Right atrium auricular region (tissue), 2 donors: ENCODE measurements at regions not wholly inside any gene's neighbourhood (a gene's known extent, or its start where the extent isn't known, plus 50 kb on each side); places are given as distances from the start of the nearest gene placed in this dataset.

ENCODE experiments used
- DNase-seq: peaks from one replicate; pipeline ENCODE4 v3.0.0-alpha.2; 2019; ENCODE audit warnings: low spot score
- H3K27ac ChIP-seq, 2 donors: fragments of 200-600 bp; sonication (generic); 1 replicate in 1 of 2; 2 replicates in 1 of 2; pipeline ENCODE4 v1.5.1; 2016 to 2019
- H3K27me3 ChIP-seq, 2 donors: fragments of 200-600 bp; sonication (generic); one replicate each; pipeline versions ENCODE4 v1.5.1 to v1.6.0; 2017 to 2019
- H3K36me3 ChIP-seq: fragments of 200-600 bp; sonication (generic); one replicate; pipeline ENCODE4 v1.5.1; 2016
- H3K4me1 ChIP-seq, 2 donors: fragments of 200-600 bp; sonication (generic); one replicate each; pipeline versions ENCODE4 v1.5.1 to v1.6.0; 2017 to 2019
- H3K4me3 ChIP-seq, 2 donors: fragments of 200-600 bp; sonication (generic); 1 replicate in 1 of 2; 2 replicates in 1 of 2; pipeline ENCODE4 v1.5.1; 2017 to 2019; ENCODE audit warnings: mild to moderate bottlenecking in 1 of 2, moderate library complexity in 1 of 2
- H3K9me3 ChIP-seq, 2 donors: fragments of 200-600 bp; sonication (generic); one replicate each; pipeline ENCODE4 v1.5.1; 2019
- CTCF ChIP-seq, 2 donors: fragments of 200-600 bp; sonication (generic); IDR thresholded peaks; one replicate each; pipeline ENCODE4 v1.5.1; 2019; ENCODE audit warnings: antibody characterized with exemption in 2 of 2

- no peak for DNase-seq
- no peak overlapping the region for H3K4me3 ChIP-seq
- H3K27me3 ChIP-seq: no peaks in the 10 kb centered on the region
- no peaks in the 10 kb centered on the region for H3K36me3 ChIP-seq
- H3K27ac ChIP-seq: no peak overlapping the region
- H3K9me3 ChIP-seq: peaks cover 0 to 6% of the 10 kb centered on the region in 2 donors
- H3K4me1 ChIP-seq: no peaks in the 10 kb centered on the region
- no peak for TF ChIP-seq CTCF (IDR thresholded peaks at IDR 0.05)
These were observed 463.1 kb upstream of the CDH10 start for GRCh38 chr5:25107853-25108252.

- no peaks in the 10 kb centered on the region for H3K27me3 ChIP-seq
- H3K36me3 ChIP-seq: no peaks in the 10 kb centered on the region
- no peak overlapping the region for H3K27ac ChIP-seq
- no peak for TF ChIP-seq CTCF (IDR thresholded peaks at IDR 0.05)
- no peaks in the 10 kb centered on the region for H3K9me3 ChIP-seq
- DNase-seq: no peak
- H3K4me1 ChIP-seq: no peaks in the 10 kb centered on the region
- H3K4me3 ChIP-seq: no peak overlapping the region
These were observed 454.8 kb upstream of the CDH10 start for GRCh38 chr5:25099538-25099937.

GRCh38 chr5:25095261-25095660 is 450.5 kb upstream of the CDH10 start:
- no peak for DNase-seq
- H3K4me1 ChIP-seq: no peaks in the 10 kb centered on the region
- no peaks in the 10 kb centered on the region for H3K9me3 ChIP-seq
- H3K36me3 ChIP-seq: no peaks in the 10 kb centered on the region
- no peak for TF ChIP-seq CTCF (IDR thresholded peaks at IDR 0.05)
- H3K4me3 ChIP-seq: no peak overlapping the region
- no peaks in the 10 kb centered on the region for H3K27me3 ChIP-seq
- no peak overlapping the region for H3K27ac ChIP-seq

- no peak for TF ChIP-seq CTCF (IDR thresholded peaks at IDR 0.05)
- Histone ChIP-seq H3K27ac (no peak overlapping the region), H3K36me3 (no peaks in the 10 kb centered on the region), H3K4me1 (no peaks in the 10 kb centered on the region), H3K9me3 (no peaks in the 10 kb centered on the region), H3K4me3 (no peak overlapping the region), H3K27me3 (no peaks in the 10 kb centered on the region)
- DNase-seq: no peak
These were observed 449.4 kb upstream of the CDH10 start for GRCh38 chr5:25094219-25094618.

DNA sequence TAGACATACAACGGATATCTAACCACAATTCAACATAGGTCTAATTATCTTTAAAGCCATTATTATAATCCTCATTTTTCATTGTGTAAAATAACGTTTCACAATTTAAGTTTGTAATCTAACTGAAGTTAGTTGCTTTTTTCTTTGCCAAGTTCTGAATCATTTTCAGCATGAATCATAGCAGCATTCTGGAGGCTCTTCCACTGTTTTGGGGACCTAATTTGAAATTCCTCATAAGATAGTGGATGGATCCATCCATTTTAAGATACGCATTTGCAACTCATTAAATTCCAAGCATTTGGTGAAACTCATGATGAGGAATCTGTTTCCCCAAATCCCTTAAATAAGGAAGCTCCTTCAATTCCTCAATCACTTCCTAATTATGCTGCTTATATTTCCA is 447.1 kb upstream of the CDH10 start:
- Histone ChIP-seq H3K4me1 (no peaks in the 10 kb centered on the region), H3K27me3 (no peaks in the 10 kb centered on the region), H3K36me3 (no peaks in the 10 kb centered on the region), H3K4me3 (no peak overlapping the region), H3K27ac (no peak overlapping the region), H3K9me3 (no peaks in the 10 kb centered on the region)
- TF ChIP-seq CTCF (IDR thresholded peaks at IDR 0.05): no peak
- DNase-seq: no peak

DNA sequence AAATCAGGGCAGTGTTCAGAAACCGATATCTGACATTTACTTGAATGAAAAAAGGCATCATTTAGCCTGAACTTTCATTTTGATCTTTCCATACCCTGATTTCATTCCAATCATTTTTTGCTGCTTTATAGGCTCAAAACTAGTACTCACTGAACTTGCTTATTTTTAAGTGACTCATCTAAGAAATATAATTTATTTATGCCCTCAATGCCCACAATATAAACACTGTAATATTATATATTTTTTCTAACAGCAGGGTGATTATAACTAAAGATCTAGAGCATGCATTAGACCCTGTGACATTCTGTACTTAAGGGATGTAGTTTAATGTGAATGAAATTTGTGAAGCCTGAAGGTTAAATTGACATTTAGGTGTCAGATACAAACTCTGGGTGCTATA is 446.1 kb upstream of the CDH10 start:
- Histone ChIP-seq H3K27me3 (no peaks in the 10 kb centered on the region), H3K36me3 (no peaks in the 10 kb centered on the region), H3K27ac (no peak overlapping the region), H3K4me1 (no peaks in the 10 kb centered on the region), H3K9me3 (no peaks in the 10 kb centered on the region), H3K4me3 (no peak overlapping the region)
- TF ChIP-seq CTCF (IDR thresholded peaks at IDR 0.05): no peak
- DNase-seq: no peak
